ENCODE measurements at regions not wholly inside any gene's neighbourhood (a gene's known extent, or its start where the extent isn't known, plus 50 kb on each side); places are given as distances from the start of the nearest gene placed in this dataset.
"Not testable (repeated sequence)": the region's sequence is repeated elsewhere in the genome, so short reads cannot be mapped to it uniquely, and the experiment has no call there.

DNA sequence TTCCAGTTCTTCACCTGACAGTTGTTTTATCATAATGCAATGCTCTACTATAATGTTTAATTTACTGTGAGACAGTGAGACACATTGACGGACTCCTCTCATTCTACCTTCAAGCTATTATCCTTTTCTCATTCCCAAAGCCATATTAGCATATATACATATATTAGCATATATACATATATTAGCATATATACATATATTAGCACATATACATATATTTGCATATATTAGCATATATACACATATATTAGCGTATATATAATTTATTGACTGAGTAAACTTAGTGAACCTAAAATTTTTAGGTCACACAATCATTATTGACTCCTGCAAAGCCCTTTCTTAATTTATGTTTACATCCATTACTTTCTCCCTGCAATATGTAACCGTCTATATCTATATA, 555.0 kb upstream of the ADGRB3 start:
- no peak for DNase-seq (ENCODE audit: low spot score)
- TF ChIP-seq, protein P1, sequence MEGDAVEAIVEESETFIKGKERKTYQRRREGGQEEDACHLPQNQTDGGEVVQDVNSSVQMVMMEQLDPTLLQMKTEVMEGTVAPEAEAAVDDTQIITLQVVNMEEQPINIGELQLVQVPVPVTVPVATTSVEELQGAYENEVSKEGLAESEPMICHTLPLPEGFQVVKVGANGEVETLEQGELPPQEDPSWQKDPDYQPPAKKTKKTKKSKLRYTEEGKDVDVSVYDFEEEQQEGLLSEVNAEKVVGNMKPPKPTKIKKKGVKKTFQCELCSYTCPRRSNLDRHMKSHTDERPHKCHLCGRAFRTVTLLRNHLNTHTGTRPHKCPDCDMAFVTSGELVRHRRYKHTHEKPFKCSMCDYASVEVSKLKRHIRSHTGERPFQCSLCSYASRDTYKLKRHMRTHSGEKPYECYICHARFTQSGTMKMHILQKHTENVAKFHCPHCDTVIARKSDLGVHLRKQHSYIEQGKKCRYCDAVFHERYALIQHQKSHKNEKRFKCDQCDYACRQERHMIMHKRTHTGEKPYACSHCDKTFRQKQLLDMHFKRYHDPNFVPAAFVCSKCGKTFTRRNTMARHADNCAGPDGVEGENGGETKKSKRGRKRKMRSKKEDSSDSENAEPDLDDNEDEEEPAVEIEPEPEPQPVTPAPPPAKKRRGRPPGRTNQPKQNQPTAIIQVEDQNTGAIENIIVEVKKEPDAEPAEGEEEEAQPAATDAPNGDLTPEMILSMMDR (IDR thresholded peaks at IDR 0.05): no peak
- ATAC-seq (ENCODE audit: low FRiP score): no peak

DNA sequence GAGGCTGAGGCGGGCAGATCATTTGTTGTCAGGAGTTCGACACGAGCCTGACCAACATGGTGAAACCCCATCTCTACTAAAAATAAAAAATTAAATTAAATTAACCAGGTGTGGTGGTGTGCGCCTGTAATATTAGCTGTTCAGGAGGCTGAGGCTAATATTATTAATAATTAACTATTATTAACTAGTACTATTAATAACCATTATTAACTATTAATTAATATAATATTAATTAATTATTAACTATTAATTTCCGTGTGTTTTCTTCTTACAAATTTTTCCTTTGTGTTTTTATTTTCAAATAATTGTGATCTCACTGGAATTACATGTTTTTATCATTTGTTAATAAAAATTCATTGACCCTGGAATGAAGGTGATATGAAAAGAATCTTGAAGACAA, 557.4 kb upstream of the ADGRB3 start:
- TF ChIP-seq, protein P1 (IDR thresholded peaks at IDR 0.05): no peak
- ATAC-seq (ENCODE audit: low FRiP score) (no peak), DNase-seq (ENCODE audit: low spot score) (no peak)

DNA sequence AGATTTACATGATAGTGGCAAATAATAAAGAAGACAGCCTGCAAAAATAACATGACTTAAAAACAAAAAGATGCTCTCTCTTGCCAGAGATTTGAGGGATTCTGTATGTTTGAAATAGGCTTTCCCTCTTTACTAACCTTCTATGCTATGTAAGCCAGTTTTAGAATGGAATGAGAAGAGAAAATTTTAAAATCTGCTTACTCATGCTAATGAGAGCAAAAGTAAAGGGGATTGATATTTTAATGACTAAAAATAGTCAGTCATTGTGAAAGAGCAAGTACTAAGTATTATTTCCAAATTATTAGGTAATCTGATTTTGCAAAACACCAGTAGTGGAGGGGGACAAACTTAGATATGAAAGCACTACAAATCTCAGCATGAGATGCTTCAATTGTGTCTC, 563.3 kb upstream of the ADGRB3 start:
- TF ChIP-seq, protein P1 (IDR thresholded peaks at IDR 0.05): no peak
- DNase-seq (ENCODE audit: low spot score) (no peak), ATAC-seq (ENCODE audit: low FRiP score) (no peak)

DNA sequence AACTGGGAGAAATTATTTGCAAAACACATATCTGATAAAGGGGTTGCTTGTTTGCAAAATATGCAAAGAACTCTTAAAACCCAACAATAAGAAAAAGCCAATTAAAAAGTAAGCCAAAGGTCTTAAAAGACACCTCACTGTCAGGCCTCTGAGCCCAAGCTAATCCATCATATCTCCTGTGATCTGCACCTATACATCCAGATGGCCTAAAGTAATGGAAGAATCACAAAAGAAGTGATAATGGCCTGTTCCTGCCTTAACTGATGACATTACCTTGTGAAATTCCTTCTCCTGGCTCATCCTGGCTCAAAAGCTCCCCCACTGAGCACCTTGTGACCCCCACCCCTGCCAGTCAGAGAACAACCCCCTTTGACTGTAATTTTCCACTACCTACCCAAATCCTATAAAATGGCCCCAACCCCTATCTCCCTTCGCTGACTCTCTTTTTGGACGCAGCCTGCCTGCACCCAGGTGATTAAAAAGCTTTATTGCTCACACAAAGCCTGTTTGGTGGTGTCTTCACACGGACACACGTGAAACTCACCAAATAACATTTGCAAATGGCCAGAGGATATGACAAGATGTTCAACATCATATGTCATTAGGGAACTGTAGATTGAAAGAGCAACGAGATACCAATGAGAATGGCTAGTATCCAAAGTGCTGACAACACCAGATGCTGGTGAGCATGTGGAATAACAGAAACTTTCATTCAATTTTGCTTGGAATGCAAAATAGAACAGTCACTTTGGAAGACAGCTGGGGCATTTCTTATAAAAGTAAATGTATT, 565.0 kb upstream of the ADGRB3 start:
- TF ChIP-seq, protein P1 (IDR thresholded peaks at IDR 0.05): no peak
- DNase-seq (ENCODE audit: low spot score) (no peak), ATAC-seq (ENCODE audit: low FRiP score) (no peak)

DNA sequence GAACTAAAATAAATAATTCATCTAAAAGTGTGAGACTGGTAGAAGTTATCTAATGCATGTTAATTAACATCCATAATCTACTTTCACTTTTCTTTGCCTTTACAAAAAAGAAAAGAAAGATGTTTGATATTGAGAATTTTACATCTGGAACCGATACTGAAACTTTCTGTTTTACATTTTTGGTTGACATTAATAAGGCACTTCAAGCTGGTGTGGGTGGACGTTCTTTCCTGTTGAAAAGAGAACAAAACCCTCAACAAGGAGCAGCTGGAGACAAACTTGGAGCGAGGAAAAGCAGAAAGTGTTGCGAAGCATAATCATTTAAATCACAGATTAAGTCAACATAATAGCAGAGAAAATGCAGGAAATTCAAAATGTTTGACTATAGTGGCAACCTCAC, 575.2 kb upstream of the ADGRB3 start:
- DNase-seq (ENCODE audit: low spot score): no peak
- TF ChIP-seq, protein P1 (IDR thresholded peaks at IDR 0.05): no peak
- no peak for ATAC-seq (ENCODE audit: low FRiP score)

DNA sequence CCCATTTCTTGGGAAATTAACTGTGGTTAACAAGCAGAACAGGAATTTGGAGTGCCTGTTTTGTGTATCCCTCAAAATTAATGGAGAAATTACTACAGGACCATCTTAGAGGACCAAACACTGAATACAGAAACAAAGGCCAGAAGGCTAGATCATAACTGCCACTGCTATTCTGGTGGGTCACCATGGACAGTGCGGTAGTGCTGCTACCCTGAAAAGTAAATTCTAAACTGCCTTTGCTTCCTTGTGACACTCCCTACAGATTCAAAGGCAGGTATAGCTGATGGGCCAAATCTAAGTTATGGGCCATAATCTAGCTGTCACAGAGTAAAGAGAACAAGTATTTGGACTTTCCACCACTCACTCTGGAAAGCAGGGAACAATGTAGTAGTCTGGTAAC, 575.8 kb upstream of the ADGRB3 start:
- no peak for DNase-seq (ENCODE audit: low spot score)
- no peak for ATAC-seq (ENCODE audit: low FRiP score)
- TF ChIP-seq, protein P1 (IDR thresholded peaks at IDR 0.05): no peak

DNA sequence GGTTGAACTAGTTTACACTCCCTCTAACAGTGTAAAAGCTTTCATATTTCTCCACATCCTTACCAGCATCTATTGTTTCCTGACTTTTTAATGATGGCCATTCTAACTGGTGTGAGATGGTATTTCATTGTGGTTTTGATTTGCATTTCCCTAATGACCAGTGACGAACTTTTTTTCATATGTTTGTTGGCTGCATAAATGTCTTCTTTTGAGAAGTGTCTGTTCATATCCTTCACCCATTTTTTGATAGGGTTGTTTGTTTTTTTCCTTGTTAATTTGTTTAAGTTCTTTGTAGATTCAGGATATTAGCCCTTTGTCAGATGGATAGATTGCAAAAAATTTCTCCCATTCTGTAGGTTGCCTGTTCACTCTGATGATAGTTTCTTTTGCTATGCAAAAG, 578.5 kb upstream of the ADGRB3 start:
- ATAC-seq (ENCODE audit: low FRiP score); DNase-seq (ENCODE audit: low spot score): not testable (repeated sequence)
